Bronchial epithelial cell (primary cell): ENCODE measurements at regions not wholly inside any gene's neighbourhood (a gene's known extent, or its start where the extent isn't known, plus 50 kb on each side); places are given as distances from the start of the nearest gene placed in this dataset.

Experiments used
- DNase-seq: peaks from one replicate; pipeline ENCODE4 v3.0.0-alpha.2; 2010; ENCODE audit warnings: low read depth
- FAIRE-seq: peaks from 2 replicates; lab custom pipeline; 2011; peaks lifted over from hg19 to GRCh38; lab: Jason Lieb, UNC
- H3K27me3 ChIP-seq: 2 replicates; pipeline ENCODE4 v1.5.1; 2011; ENCODE audit warnings: low read length; ENCODE audit not compliant: control insufficient read depth, insufficient read depth
- H3K36me3 ChIP-seq: 2 replicates; pipeline ENCODE4 v1.5.1; 2011; ENCODE audit warnings: low read length; ENCODE audit not compliant: control insufficient read depth, insufficient read depth
- H3K4me3 ChIP-seq: 2 replicates; pipeline ENCODE4 v1.5.1; 2011; ENCODE audit warnings: mild to moderate bottlenecking, low read depth, low read length, control low read depth
- CTCF ChIP-seq: IDR thresholded peaks from 2 replicates; pipeline ENCODE4 v1.5.1; 2011; ENCODE audit warnings: mild to moderate bottlenecking, moderate library complexity, low read length, control low read depth, inconsistent platforms; ENCODE audit not compliant: insufficient read depth, severe bottlenecking

- no peaks in the 10 kb centered on the region for H3K36me3 ChIP-seq
- H3K27me3 ChIP-seq: no peaks in the 10 kb centered on the region
- no peak for TF ChIP-seq CTCF
- no peak overlapping the region for H3K4me3 ChIP-seq
- FAIRE-seq (no peak), DNase-seq (peak; percentile 28)
Observed at GRCh38 chr1:106439475-106439874, 617.0 kb upstream of the PRMT6 start.

- H3K36me3 ChIP-seq: no peaks in the 10 kb centered on the region
- no peak for FAIRE-seq
- no peaks in the 10 kb centered on the region for H3K27me3 ChIP-seq
- TF ChIP-seq CTCF: no peak
- DNase-seq: no peak
- no peak overlapping the region for H3K4me3 ChIP-seq
Observed at GRCh38 chr1:106447466-106447865, 609.0 kb upstream of the PRMT6 start.

GRCh38 chr1:106456832-106457231 lies 599.6 kb upstream of the PRMT6 start:
- no peaks in the 10 kb centered on the region for H3K27me3 ChIP-seq
- H3K4me3 ChIP-seq: no peak overlapping the region
- FAIRE-seq (no peak), DNase-seq (no peak)
- H3K36me3 ChIP-seq: no peaks in the 10 kb centered on the region
- no peak for TF ChIP-seq CTCF

- no peak for FAIRE-seq
- H3K36me3 ChIP-seq: no peaks in the 10 kb centered on the region
- DNase-seq: no peak
- TF ChIP-seq CTCF: no peak
- no peak overlapping the region for H3K4me3 ChIP-seq
- H3K27me3 ChIP-seq: no peaks in the 10 kb centered on the region
Observed at GRCh38 chr1:106457368-106457767, 599.1 kb upstream of the PRMT6 start.

GRCh38 chr1:106458866-106459265 lies 597.6 kb upstream of the PRMT6 start:
- FAIRE-seq: no peak
- no peak overlapping the region for H3K4me3 ChIP-seq
- no peak for TF ChIP-seq CTCF
- H3K27me3 ChIP-seq: no peaks in the 10 kb centered on the region
- H3K36me3 ChIP-seq: no peaks in the 10 kb centered on the region
- no peak for DNase-seq

GRCh38 chr1:106459418-106459817 lies 597.1 kb upstream of the PRMT6 start:
- no peak for FAIRE-seq
- no peak for TF ChIP-seq CTCF
- H3K36me3 ChIP-seq: no peaks in the 10 kb centered on the region

More at GRCh38 chr1:106459418-106459817, 597.1 kb upstream of the PRMT6 start:
- Histone ChIP-seq H3K4me3 (no peak overlapping the region), H3K27me3 (no peaks in the 10 kb centered on the region)
- no peak for DNase-seq
